NCI-H2196 (cell line): ENCODE measurements at regions not wholly inside any gene's neighbourhood (a gene's known extent, or its start where the extent isn't known, plus 50 kb on each side); places are given as distances from the start of the nearest gene placed in this dataset.

Experiments used
- DNase-seq: peaks from one replicate; lab custom pipeline; 2025; ENCODE audit not compliant: unreplicated experiment; lab: John Stamatoyannopoulos, UW

- DNase-seq, result no peak
Measured at GRCh38 chr1:22241811-22242210, 98.9 kb upstream of the WNT4 start.

- no peak for DNase-seq
Measured at GRCh38 chr1:22245100-22245650, 102.3 kb upstream of the WNT4 start.

GRCh38 chr1:22245726-22246125, 102.8 kb upstream of the WNT4 start:
- no peak for DNase-seq

- no peak for DNase-seq
Measured at GRCh38 chr1:22246755-22247480, 104.0 kb upstream of the WNT4 start.

- DNase-seq, result no peak
Measured at GRCh38 chr1:22247527-22248245, 104.8 kb upstream of the WNT4 start.

GRCh38 chr1:22248746-22249145, 105.8 kb upstream of the WNT4 start:
- DNase-seq, result no peak

GRCh38 chr1:22249928-22250680, 107.2 kb upstream of the WNT4 start:
- DNase-seq, result no peak

- no peak for DNase-seq
Measured at GRCh38 chr1:22250724-22251123, 107.8 kb upstream of the WNT4 start.

GRCh38 chr1:22252251-22252650, 109.4 kb upstream of the WNT4 start:
- no peak for DNase-seq

GRCh38 chr1:22253012-22253790, 110.3 kb upstream of the WNT4 start:
- DNase-seq, result no peak

- DNase-seq, result no peak
Measured at GRCh38 chr1:22254756-22255155, 111.9 kb upstream of the WNT4 start.

- no peak for DNase-seq
Measured at GRCh38 chr1:22255341-22256212, 112.7 kb upstream of the WNT4 start.

- no peak for DNase-seq
Measured at GRCh38 chr1:22256213-22256512, 113.3 kb upstream of the WNT4 start.

- DNase-seq, result no peak
Measured at GRCh38 chr1:22257290-22258275, 114.7 kb upstream of the WNT4 start.

GRCh38 chr1:22258698-22259097, 115.8 kb upstream of the WNT4 start:
- DNase-seq, result no peak

- DNase-seq, result peak; percentile 21
Measured at GRCh38 chr1:22259551-22260282, 116.8 kb upstream of the WNT4 start.

- no peak for DNase-seq
Measured at GRCh38 chr1:22260860-22261432, 118.0 kb upstream of the WNT4 start.

- DNase-seq, result no peak
Measured at GRCh38 chr1:22261580-22261979, 118.7 kb upstream of the WNT4 start.
